GM19463 (cell line): ENCODE measurements at regions not wholly inside any gene's neighbourhood (a gene's known extent, or its start where the extent isn't known, plus 50 kb on each side); places are given as distances from the start of the nearest gene placed in this dataset.

ENCODE experiments used
- ATAC-seq: cut with Tn5 transposase; IDR thresholded peaks from one replicate; pipeline ENCODE4 v1.9.1; 2021; ENCODE audit warnings: mild to moderate bottlenecking, moderate library complexity; ENCODE audit not compliant: unreplicated experiment

DNA sequence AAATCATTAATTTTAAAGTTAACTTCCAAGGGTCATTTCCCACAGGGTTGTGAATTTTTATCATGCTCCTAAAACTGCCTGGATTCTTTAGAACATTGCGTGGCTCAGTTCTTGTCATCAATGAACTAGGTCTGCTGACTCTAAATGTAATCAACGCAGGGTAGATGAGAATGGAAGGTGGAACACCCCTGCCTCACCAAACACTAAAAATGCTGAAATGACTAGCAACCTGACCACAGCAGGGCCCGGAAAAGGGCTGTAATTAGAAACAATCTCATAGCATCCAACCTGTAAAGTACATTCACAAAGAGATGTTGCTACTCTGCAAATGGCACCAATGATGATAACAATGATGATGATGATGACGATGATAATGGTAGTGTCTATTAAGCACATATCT, 356.9 kb downstream of the DEPDC1B start:
- no peak for ATAC-seq

DNA sequence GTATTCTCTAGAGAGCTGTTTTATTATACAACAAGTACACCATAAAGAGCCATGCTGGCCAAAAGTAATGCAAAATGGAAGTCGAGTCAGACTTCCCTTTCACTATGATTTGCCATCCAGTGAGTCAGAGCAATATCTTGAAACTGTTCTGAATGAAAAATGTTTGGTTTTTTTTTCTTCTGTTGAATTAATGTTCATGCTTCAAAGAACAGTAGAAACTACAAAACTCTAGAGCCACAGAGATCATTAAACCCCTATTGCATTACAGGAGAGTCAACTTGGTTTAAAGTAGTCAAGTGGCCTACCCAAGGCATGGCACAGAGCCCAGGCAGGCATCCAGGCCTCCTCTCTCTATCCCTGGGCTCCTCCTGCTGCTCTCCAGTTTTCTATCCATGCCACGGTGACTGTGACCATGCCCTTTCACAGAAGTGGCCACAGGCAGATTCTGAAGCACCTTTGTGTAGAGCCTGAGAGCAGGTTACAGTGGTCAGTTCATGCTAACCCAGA, 358.9 kb downstream of the DEPDC1B start:
- ATAC-seq = peak; percentile 69

DNA sequence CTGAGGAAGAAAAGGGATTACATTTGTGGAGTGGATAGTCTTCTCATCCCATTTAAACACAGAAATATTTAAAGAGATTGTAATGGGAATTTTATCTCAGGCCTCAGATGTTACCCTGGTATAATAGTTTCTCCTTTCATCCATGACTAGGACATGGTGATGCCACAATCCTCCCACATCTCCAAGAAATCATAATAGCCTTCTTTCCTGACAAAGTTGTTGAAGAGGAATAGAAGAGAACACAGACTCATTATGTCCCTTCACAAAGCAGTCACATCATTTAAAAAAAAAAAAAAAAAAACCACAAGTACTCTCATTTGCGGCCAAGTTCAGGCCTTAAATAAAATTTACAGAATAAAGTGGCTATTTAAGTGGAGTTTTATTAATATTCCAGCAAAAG, 359.6 kb downstream of the DEPDC1B start:
- ATAC-seq = no peak

DNA sequence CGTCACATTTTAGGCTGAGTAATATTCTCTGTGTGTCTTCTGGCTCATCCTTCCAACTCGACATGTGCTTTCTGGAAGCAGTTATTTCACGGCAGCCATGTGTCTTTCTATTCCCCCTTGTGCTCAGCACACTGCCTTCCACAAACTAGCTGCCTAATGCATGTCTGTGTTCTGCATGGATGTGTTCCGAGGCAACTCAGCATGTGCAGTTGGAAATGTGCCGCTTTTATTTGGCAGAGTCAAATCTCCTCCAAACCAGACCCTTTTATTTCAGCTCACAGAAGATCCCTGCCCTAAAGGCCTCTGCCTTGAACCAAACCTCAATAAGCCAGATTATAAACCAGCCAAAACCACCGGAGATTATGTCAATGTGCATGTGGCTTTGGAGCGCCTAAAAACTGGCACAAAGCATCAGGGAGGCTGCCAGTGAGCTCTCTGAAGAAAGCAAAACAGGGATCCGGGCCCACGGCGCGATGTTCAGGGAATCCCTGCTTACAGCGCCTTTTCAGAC, 360.2 kb downstream of the DEPDC1B start:
- ATAC-seq = no peak

DNA sequence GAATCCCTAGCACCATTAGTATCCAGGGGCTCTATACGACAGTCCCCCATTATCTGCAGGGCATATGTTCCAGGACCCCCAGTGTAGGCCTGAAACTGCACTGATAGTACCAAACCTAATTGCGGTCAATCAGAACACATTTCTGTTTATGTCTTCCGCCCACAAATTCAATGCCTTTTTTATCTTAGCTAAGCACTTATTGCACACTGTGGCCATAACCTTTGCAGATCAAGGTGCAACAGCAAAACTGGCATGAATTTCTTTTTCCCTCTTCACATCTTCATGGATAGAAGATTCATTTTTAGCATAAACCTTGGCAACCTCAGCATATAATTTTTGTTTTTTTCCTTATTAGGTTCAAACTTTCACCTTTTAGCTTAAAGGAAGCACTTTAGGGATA, 361.1 kb downstream of the DEPDC1B start:
- ATAC-seq = no peak

DNA sequence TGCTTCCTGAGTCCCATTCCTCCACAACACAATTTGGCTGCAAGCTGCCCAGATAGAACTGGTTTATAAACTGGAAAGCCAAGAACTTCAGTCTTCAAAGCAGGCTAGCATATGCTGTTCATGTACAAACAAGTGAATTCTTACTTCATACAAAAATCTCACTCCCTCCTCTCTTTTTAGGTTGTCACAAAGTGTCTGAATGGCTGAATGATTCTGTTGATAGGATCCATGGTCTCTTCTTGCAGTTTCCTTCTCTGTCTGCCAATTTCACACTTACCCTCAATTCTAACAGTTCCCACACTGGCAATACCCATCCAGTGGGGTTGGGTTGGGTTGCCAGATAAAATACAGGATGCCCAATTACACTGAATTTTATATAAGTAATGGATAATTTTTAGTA, 363.5 kb downstream of the DEPDC1B start:
- no peak for ATAC-seq

DNA sequence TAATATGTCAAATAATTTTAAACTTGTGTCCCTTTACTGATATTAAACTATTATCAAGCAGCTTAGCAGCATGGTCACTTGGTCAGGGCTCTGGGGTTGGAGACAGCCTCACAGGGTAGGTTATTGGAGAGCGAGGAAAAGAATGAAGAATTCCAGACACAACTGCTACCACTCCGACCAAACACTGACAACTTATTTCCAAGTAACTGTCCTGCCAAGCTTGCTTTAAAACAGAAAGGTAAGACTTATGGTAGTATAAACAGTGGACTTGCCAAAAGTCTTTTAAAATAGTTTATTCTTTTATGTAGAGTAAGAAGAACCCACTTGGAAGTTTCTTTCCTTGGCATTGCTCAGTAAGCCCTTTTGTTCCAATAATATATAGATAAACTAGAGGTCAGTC, 364.1 kb downstream of the DEPDC1B start:
- ATAC-seq = no peak

DNA sequence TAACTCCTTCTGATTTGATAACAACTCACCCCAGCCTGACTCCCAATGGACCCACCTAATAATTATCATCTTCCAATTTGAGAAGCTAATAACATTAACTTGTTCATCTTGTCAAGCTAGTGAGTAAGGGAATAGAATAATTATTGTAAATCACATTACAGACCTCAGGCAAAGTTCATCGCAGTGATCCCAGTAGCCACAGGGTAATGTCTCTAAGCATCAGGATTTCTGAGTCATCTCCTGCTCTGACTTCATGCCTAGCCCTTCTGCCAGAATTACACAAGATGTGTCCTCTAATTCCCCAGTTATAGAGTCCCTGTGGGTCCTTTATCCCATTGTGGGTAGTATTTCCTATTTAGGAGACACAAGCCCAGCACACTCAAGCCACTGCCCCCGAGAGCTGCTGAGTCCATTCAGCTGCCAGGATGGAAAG, 365.7 kb downstream of the DEPDC1B start:
- ATAC-seq = no peak

DNA sequence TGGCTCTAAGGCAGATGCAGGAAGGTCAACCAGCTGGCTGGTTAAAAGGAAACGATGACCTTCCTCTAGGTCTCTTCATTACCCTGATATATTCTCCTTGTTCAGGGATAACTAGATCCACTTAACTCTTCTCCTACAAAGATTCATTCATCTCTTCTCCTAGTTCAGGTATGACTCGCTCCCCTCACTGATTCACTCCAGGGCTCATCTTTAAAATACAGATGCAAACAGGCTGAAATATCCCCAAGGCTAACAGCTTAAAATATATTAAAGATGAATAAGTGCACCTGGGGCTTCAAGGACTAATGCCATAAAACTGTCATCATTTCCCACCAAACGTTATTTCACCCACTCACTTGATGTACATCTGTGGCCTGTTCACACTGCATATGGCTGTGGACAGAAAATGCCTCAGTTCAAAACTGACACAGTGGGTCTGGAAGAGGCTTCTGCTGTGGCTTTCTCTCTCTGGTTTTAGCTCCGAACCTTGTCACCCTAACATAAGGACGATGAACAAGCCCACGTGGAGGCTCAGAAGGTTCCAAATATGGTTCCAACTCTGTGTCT, 366.9 kb downstream of the DEPDC1B start:
- peak; percentile 26 for ATAC-seq

DNA sequence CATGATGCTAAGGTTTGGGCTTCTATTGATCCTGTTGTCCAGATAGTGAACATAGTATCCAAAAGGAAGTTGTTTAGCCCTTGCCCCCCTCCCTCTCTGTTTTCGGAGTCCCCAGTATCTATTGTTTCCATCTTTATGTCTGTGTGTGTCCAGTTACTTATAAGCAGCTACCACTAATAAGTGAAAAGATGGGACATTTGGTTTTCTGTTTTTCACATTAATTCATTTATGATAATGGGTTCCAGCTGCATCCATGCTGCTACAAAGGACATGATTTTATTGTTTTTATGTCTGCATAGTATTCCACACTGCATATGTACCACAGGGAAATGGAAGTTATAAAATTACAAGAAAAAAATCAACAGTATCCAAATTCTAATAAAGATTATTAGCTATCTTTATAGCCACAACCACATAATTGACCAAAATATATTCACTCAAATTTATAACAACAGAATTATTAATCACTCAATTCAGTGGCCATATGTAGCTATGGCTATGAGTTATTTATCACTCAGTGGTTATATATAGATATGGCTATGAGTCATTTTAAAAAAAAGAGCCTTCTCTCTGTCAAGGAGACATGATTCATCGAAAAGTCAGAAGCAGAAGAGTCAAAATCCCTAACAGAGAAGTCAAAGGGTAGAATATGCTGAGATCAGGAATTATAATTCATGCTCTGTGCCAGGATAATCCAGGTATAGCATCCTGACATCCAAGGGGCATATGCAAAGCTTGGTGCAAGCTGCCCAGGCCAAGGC, 367.5 kb downstream of the DEPDC1B start:
- ATAC-seq = peak; percentile 46

DNA sequence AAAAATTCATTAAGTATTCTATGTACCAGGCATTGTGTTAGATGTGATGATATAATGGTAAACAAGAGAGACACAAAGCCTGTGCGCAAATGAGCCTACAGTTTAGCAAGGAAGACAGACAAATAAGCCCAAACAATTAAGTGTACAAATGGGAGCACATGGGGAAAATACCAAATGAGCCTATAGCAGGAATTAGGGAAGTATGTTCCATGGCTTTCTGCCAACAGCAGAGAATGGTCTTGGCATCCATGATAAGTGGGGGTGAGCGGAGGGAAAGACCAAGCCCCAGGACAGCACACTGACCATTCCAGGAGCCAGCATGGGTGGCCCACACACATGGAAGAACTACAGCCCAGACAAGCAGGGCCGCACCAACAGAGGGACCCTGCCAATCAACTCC, 369.7 kb downstream of the DEPDC1B start:
- ATAC-seq = no peak

DNA sequence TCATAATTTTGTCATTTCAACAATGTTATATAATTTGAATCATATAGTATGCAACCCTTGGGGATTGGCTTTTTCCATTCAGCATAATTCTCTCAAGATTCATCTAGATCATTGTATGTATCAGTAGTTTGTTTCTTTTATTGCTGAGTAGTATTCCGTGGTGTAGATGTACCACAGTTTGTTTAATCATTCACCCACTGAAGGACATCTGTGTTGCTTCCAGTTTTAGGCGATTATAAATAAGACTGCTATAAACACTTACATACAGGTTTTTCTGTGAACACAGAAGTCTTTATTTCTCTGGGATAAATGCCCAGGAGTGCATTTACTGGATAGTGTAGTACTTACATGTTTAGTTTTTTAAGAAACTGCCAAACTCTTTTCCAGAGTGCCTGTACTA, 374.1 kb downstream of the DEPDC1B start:
- ATAC-seq = no peak

DNA sequence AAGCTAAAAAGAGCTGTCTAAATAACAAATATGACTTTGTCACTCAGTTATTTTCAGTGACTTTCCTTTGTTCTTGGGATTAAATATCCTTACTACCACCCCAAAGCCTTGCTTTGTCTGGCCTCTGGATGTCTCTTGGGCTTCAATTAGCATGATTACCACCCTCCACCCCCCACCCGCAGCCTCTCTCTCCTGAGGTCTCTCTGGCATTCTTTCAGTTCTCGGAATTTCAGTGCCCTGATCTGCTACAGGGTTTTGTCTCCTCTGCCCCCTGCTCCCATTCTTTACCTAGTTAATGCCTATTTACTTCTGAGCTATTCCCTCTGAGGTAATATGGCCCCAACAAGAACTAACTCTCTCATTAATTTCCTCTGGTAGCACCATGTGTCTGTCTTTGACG, 376.4 kb downstream of the DEPDC1B start:
- ATAC-seq = no peak

DNA sequence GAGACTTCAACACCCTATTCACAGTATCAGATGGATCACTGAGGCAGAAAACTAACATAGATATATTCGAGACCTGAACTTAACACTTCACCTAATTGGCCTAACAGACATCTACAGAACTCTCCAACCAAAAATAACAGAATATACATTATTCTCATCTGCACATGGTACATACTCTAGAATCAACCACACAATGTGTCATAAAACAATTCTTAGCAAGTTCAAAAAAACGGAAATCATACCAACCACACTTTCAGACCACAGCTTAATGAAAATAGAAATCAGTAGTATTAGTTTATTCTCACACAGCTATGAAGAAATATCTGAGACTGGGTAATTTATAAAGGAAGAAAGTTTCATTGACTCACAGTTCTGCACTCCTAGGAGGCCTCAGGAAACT, 387.9 kb downstream of the DEPDC1B start:
- no peak for ATAC-seq

DNA sequence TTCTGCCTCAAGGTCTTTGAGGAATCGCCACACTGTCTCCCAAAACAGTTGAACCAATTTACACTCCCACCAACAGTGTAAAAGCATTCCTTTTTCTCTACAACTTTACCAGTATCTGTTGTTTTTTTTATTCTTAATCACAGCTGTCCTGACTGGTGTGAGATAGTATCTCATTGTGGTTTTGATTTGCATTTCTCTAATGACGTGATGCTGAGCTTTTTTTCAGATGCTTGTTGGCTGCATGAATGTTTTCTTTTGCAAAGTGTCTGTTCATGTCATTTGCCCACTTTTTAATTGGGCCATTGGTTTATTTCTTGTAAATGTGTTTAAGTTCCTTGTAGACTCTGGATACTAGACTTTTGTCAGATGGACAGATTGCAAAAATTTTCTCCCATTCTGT, 400.0 kb downstream of the DEPDC1B start:
- ATAC-seq = no peak

DNA sequence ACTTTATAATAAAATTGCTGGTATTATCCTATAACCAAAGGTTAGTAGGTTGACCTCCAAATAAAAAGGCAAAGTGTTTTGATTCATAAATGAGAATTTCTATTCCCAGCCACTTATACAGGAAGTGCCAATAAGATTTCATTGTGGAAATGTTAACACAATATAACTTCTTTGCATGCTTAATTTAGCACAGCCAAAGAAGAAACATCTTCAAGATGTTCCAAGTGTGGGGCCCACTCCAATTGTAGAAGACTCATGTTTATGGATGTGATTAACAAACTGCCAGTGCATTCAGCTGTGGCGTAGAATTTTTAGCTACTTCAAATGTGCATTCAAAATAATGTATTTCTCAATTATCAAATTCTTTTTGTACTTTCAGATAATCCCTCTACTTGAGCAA, 402.3 kb downstream of the DEPDC1B start:
- ATAC-seq = no peak

DNA sequence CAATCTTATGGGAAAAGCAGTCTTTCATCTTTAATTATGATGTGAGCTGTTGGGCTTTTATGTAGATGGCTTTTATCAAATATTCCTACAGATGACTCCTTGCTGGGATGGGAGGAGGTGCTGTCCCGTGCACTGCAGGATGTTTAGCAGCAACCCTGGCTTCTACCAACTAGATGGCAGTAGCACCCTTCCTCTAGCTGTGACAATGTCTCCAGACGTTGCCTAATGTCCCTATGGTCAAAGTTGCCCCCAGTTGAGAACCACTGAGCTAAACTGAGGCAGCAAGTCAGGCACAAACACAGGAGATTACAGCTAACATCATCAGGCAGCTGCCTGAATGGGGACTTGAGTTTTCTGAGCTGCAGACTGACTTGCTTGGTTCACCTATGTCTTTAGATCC, 401.9 kb upstream of the PDE4D start:
- ATAC-seq = peak; percentile 50

DNA sequence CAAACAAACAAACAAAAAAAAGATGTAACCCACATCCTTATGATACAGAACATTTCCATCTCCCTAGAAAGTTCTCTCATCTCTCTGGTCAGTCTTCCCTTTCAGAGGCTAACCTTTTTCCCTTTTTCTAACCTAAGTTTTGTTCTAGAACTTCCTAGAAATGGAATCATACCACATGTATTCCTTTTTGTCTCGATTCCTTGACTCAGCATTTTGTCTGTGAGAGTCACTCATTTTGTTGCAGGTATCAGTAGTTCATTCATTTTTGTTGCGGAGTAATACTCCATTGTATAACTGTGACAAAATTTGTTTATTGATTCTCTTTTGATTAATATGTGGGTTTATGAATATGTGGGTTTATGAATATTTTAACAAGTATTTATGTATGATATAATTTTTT, 400.0 kb upstream of the PDE4D start:
- no peak for ATAC-seq

DNA sequence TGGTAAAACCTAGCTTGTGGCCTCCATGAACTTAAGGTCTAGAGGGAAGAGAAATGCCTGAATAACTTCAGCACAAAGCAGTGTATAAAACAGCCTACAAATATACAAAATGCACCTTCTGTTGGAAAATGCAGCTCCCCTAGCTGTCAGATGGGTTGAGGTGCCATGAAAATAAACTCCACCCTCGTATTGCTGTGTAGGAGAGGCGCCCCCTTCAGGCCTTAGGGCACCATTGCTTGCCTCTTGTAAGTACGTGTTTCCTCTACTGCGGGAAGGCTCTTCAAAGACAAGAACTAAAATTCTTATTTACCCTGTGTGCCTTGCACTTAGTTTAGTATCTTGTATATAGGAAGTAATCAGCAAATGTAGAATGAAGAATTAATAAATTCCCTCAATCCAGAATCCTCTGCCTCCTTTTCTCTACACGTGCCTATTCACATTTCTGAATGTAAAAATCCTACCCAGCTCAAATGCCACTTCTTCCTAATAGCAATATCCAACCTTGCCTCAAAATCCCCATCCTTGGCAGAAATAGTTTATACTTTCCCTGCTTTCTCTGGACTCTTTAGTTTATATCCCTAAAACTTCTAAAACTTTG, 393.7 kb upstream of the PDE4D start:
- ATAC-seq = peak; percentile 96

DNA sequence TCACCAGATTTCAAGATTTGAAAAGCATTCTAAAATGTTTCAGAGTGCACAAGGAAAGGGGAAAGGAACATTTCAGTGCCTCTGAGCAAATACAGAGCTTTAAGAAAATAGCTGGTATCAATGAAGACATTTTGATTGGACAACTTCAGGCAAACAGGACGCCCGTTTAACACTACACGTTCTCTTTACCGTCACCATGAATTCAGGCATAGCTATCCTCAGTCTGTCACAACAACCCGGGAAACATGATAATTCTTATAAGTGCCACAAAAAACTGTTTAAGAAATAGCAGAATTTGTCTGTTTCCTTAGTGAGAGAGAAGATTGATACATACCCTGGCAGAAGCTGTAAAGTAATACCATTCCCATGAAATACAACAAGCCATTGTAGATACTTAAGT, 392.4 kb upstream of the PDE4D start:
- ATAC-seq = no peak

DNA sequence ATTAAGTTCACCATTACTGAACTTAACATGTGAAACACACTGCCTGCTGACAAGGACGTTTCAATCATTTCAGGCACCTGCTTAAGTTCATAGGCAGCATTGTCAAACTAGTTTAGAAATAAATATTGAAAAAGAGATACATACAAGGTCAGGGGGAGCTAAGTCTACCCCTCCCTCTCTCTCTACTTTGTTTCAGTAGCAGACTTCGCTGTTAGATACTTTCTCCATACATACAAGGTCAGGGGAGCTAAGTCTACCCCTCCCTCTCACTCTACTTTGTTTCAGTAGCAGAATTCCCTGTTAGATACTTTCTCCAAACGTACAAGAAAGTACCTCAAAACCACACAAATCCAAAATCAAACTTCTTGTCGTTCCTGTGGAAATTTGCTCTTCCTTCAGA, 387.4 kb upstream of the PDE4D start:
- ATAC-seq = no peak

DNA sequence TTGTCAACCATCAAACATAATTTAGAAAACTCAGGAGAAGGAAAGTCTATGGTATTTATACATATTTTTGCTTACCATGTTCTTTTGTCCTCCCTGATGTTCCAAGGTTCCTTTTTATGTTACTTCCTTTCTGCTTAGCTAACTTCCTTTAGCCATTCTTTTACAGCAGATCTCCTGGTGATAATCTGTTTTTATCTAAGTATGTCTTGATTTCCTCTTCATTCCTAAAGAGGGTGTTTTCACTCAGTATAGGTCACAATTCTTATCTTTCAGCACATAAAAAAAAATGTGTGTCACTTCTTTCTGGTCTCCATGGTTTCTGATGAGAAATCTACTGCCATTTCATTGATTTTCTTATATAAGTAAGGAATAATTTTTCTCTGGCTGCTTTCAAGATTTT, 384.4 kb upstream of the PDE4D start:
- no peak for ATAC-seq
